ENCODE measurements at regions not wholly inside any gene's neighbourhood (a gene's known extent, or its start where the extent isn't known, plus 50 kb on each side); places are given as distances from the start of the nearest gene placed in this dataset.

- FAIRE-seq (no peak), DNase-seq (ENCODE audit: low spot score) (no peak)
Measured at GRCh38 chr13:52975969-52976368, 52.6 kb upstream of the OLFM4 start.

- FAIRE-seq: no peak
- no peak for DNase-seq (ENCODE audit: low spot score)
Measured at GRCh38 chr13:52975161-52975560, 53.5 kb upstream of the OLFM4 start.

GRCh38 chr13:52974711-52975110, 53.9 kb upstream of the OLFM4 start:
- DNase-seq (ENCODE audit: low spot score) (no peak), FAIRE-seq (no peak)

- DNase-seq (ENCODE audit: low spot score) (no peak), FAIRE-seq (no peak)
Measured at GRCh38 chr13:52969373-52969772, 59.2 kb upstream of the OLFM4 start.

GRCh38 chr13:52968074-52968700, 60.4 kb upstream of the OLFM4 start:
- peak; percentile 39 for DNase-seq (ENCODE audit: low spot score)
- no peak for FAIRE-seq

GRCh38 chr13:52961987-52962386, 66.6 kb upstream of the OLFM4 start:
- FAIRE-seq (no peak), DNase-seq (ENCODE audit: low spot score) (no peak)

- DNase-seq (ENCODE audit: low spot score): no peak
Measured at GRCh38 chr13:52961256-52961910, 67.2 kb upstream of the OLFM4 start.

GRCh38 chr13:52955472-52955874, 73.1 kb upstream of the OLFM4 start:
- no peak for DNase-seq (ENCODE audit: low spot score)
- FAIRE-seq: no peak

More at GRCh38 chr13:52961256-52961910, 67.2 kb upstream of the OLFM4 start:
- no peak for FAIRE-seq

- no peak for DNase-seq (ENCODE audit: low spot score)
- FAIRE-seq: no peak
Measured at GRCh38 chr13:52954838-52955237, 73.8 kb upstream of the OLFM4 start.

- DNase-seq (ENCODE audit: low spot score) (no peak), FAIRE-seq (no peak)
Measured at GRCh38 chr13:52950436-52950956, 78.1 kb upstream of the OLFM4 start.

GRCh38 chr13:52949742-52950141, 78.9 kb upstream of the OLFM4 start:
- DNase-seq (ENCODE audit: low spot score) (no peak), FAIRE-seq (no peak)

- no peak for DNase-seq (ENCODE audit: low spot score)
- no peak for FAIRE-seq
Measured at GRCh38 chr13:52949044-52949443, 79.6 kb upstream of the OLFM4 start.

GRCh38 chr13:52947921-52948373, 80.7 kb upstream of the OLFM4 start:
- FAIRE-seq (no peak), DNase-seq (ENCODE audit: low spot score) (no peak)

GRCh38 chr13:52945348-52945747, 83.3 kb upstream of the OLFM4 start:
- DNase-seq (ENCODE audit: low spot score): no peak
- FAIRE-seq: no peak

- DNase-seq (ENCODE audit: low spot score): no peak
- no peak for FAIRE-seq
Measured at GRCh38 chr13:52944697-52945096, 83.9 kb upstream of the OLFM4 start.

- FAIRE-seq: no peak
- DNase-seq (ENCODE audit: low spot score): no peak
Measured at GRCh38 chr13:52938065-52938464, 89.6 kb upstream of the PCDH8 start.

GRCh38 chr13:52936806-52937205, 88.4 kb upstream of the PCDH8 start:
- no peak for DNase-seq (ENCODE audit: low spot score)
- no peak for FAIRE-seq

GRCh38 chr13:52934258-52934657, 85.8 kb upstream of the PCDH8 start:
- no peak for FAIRE-seq
- DNase-seq (ENCODE audit: low spot score): no peak

- FAIRE-seq (no peak), DNase-seq (ENCODE audit: low spot score) (no peak)
Measured at GRCh38 chr13:52933547-52934210, 85.2 kb upstream of the PCDH8 start.

- FAIRE-seq (no peak), DNase-seq (ENCODE audit: low spot score) (no peak)
Measured at GRCh38 chr13:52933099-52933498, 84.7 kb upstream of the PCDH8 start.

- no peak for FAIRE-seq
- DNase-seq (ENCODE audit: low spot score): no peak
Measured at GRCh38 chr13:52932649-52933048, 84.2 kb upstream of the PCDH8 start.

Measured in RCC 7860 (cell line).